SJCRH30 (cell line): ENCODE measurements at regions not wholly inside any gene's neighbourhood (a gene's known extent, or its start where the extent isn't known, plus 50 kb on each side); places are given as distances from the start of the nearest gene placed in this dataset.
A peak's percentile ranks its signal among the peaks of the same experiment; 100 is the strongest.

Experiments
- DNase-seq, 2 experiments: peaks; one replicate each; pipeline ENCODE4 v3.0.0-alpha.2; 2015 to 2020
- H3K27ac ChIP-seq: fragments of 250-450 bp; sonication (Bioruptor Pico); 2 replicates; pipeline ENCODE4 v1.5.1; 2020; ENCODE audit warnings: mild to moderate bottlenecking, moderate library complexity
- H3K27me3 ChIP-seq: fragments of 250-450 bp; sonication (Bioruptor Pico); 2 replicates; pipeline ENCODE4 v1.5.1; 2020; ENCODE audit warnings: mild to moderate bottlenecking, moderate library complexity
- H3K36me3 ChIP-seq: fragments of 250-450 bp; sonication (Bioruptor Pico); 2 replicates; pipeline ENCODE4 v1.5.1; 2020; ENCODE audit warnings: mild to moderate bottlenecking, moderate library complexity
- H3K4me1 ChIP-seq: fragments of 250-450 bp; sonication (Bioruptor Pico); 2 replicates; pipeline ENCODE4 v1.5.1; 2020; ENCODE audit warnings: mild to moderate bottlenecking, moderate library complexity
- H3K4me3 ChIP-seq: fragments of 250-450 bp; sonication (Bioruptor Pico); 2 replicates; pipeline ENCODE4 v1.5.1; 2020; ENCODE audit warnings: mild to moderate bottlenecking, moderate library complexity
- H3K9me3 ChIP-seq: fragments of 250-450 bp; sonication (Bioruptor Pico); replicated peaks from 2 replicates; pipeline ENCODE4 v1.5.1; 2020; ENCODE audit warnings: mild to moderate bottlenecking, moderate library complexity

- no peaks in the 10 kb centered on the region for H3K36me3 ChIP-seq
- no peak overlapping the region for H3K27ac ChIP-seq
- DNase-seq, result no peak
- no peaks in the 10 kb centered on the region for H3K27me3 ChIP-seq
- H3K9me3 ChIP-seq, result no peaks in the 10 kb centered on the region
- no peaks in the 10 kb centered on the region for H3K4me1 ChIP-seq
- H3K4me3 ChIP-seq, result no peak overlapping the region
Observed at GRCh38 chr18:56353663-56354260, 284.6 kb downstream of the TXNL1 start.

- H3K27ac ChIP-seq, result no peak overlapping the region
- H3K4me3 ChIP-seq, result no peak overlapping the region
- no peaks in the 10 kb centered on the region for H3K9me3 ChIP-seq
- H3K36me3 ChIP-seq, result no peaks in the 10 kb centered on the region
- DNase-seq, result no peak
- no peaks in the 10 kb centered on the region for H3K27me3 ChIP-seq
- no peaks in the 10 kb centered on the region for H3K4me1 ChIP-seq
Observed at GRCh38 chr18:56351911-56352500, 286.4 kb downstream of the TXNL1 start.

- DNase-seq, result no peak
- no peak overlapping the region for H3K27ac ChIP-seq
Observed at GRCh38 chr18:56337507-56337906, 300.9 kb downstream of the TXNL1 start.

GRCh38 chr18:56333839-56334238, 304.6 kb downstream of the TXNL1 start:
- no peak for DNase-seq
- no peaks in the 10 kb centered on the region for H3K4me1 ChIP-seq

More at GRCh38 chr18:56337507-56337906, 300.9 kb downstream of the TXNL1 start:
- no peaks in the 10 kb centered on the region for H3K9me3 ChIP-seq
- no peaks in the 10 kb centered on the region for H3K4me1 ChIP-seq
- H3K27me3 ChIP-seq, result no peaks in the 10 kb centered on the region
- H3K36me3 ChIP-seq, result no peaks in the 10 kb centered on the region
- no peak overlapping the region for H3K4me3 ChIP-seq

GRCh38 chr18:56333146-56333545, 305.2 kb downstream of the TXNL1 start:
- Histone ChIP-seq H3K36me3 (no peaks in the 10 kb centered on the region), H3K27ac (no peak overlapping the region), H3K27me3 (no peaks in the 10 kb centered on the region), H3K4me1 (no peaks in the 10 kb centered on the region), H3K4me3 (no peak overlapping the region), H3K9me3 (no peaks in the 10 kb centered on the region)
- no peak for DNase-seq

More at GRCh38 chr18:56333839-56334238, 304.6 kb downstream of the TXNL1 start:
- no peaks in the 10 kb centered on the region for H3K27me3 ChIP-seq
- H3K36me3 ChIP-seq, result no peaks in the 10 kb centered on the region
- H3K4me3 ChIP-seq, result no peak overlapping the region
- H3K9me3 ChIP-seq, result no peaks in the 10 kb centered on the region
- no peak overlapping the region for H3K27ac ChIP-seq

GRCh38 chr18:56332371-56332770, 306.0 kb downstream of the TXNL1 start:
- no peaks in the 10 kb centered on the region for H3K36me3 ChIP-seq
- DNase-seq, result no peak
- no peaks in the 10 kb centered on the region for H3K27me3 ChIP-seq
- no peak overlapping the region for H3K27ac ChIP-seq
- no peaks in the 10 kb centered on the region for H3K9me3 ChIP-seq
- H3K4me3 ChIP-seq, result no peak overlapping the region
- no peaks in the 10 kb centered on the region for H3K4me1 ChIP-seq

- H3K36me3 ChIP-seq, result no peaks in the 10 kb centered on the region
- no peak for DNase-seq
- no peaks in the 10 kb centered on the region for H3K27me3 ChIP-seq
- no peak overlapping the region for H3K4me3 ChIP-seq
- H3K27ac ChIP-seq, result no peak overlapping the region
- H3K9me3 ChIP-seq, result no peaks in the 10 kb centered on the region
- no peaks in the 10 kb centered on the region for H3K4me1 ChIP-seq
Observed at GRCh38 chr18:56330366-56331110, 307.9 kb downstream of the TXNL1 start.

GRCh38 chr18:56329536-56329935, 308.9 kb downstream of the TXNL1 start:
- DNase-seq, result no peak
- H3K27me3 ChIP-seq, result no peaks in the 10 kb centered on the region

GRCh38 chr18:56327191-56327885, 311.1 kb downstream of the TXNL1 start:
- no peaks in the 10 kb centered on the region for H3K9me3 ChIP-seq
- DNase-seq, result no peak
- no peak overlapping the region for H3K27ac ChIP-seq
- H3K27me3 ChIP-seq, result no peaks in the 10 kb centered on the region
- H3K4me3 ChIP-seq, result no peak overlapping the region
- H3K36me3 ChIP-seq, result no peaks in the 10 kb centered on the region
- no peaks in the 10 kb centered on the region for H3K4me1 ChIP-seq

More at GRCh38 chr18:56329536-56329935, 308.9 kb downstream of the TXNL1 start:
- Histone ChIP-seq H3K36me3 (no peaks in the 10 kb centered on the region), H3K27ac (no peak overlapping the region), H3K9me3 (no peaks in the 10 kb centered on the region), H3K4me3 (no peak overlapping the region), H3K4me1 (no peaks in the 10 kb centered on the region)

GRCh38 chr18:56326336-56327072, 311.9 kb downstream of the TXNL1 start:
- Histone ChIP-seq H3K27ac (no peak overlapping the region), H3K4me3 (no peak overlapping the region), H3K36me3 (no peaks in the 10 kb centered on the region), H3K9me3 (no peaks in the 10 kb centered on the region), H3K4me1 (no peaks in the 10 kb centered on the region), H3K27me3 (no peaks in the 10 kb centered on the region)
- DNase-seq, result no peak

GRCh38 chr18:56323673-56324072, 314.7 kb downstream of the TXNL1 start:
- Histone ChIP-seq H3K36me3 (no peaks in the 10 kb centered on the region), H3K27me3 (no peaks in the 10 kb centered on the region), H3K27ac (no peak overlapping the region), H3K9me3 (no peaks in the 10 kb centered on the region), H3K4me3 (no peak overlapping the region), H3K4me1 (no peaks in the 10 kb centered on the region)
- no peak for DNase-seq

- no peaks in the 10 kb centered on the region for H3K27me3 ChIP-seq
- no peak overlapping the region for H3K27ac ChIP-seq
- no peaks in the 10 kb centered on the region for H3K9me3 ChIP-seq
- H3K4me1 ChIP-seq, result no peaks in the 10 kb centered on the region
- no peak overlapping the region for H3K4me3 ChIP-seq
- peak; percentile 52 to 61 for DNase-seq
- no peaks in the 10 kb centered on the region for H3K36me3 ChIP-seq
Observed at GRCh38 chr18:56322406-56322805, 316.0 kb downstream of the TXNL1 start.

- H3K27me3 ChIP-seq, result no peaks in the 10 kb centered on the region
- H3K9me3 ChIP-seq, result no peaks in the 10 kb centered on the region
- no peak overlapping the region for H3K4me3 ChIP-seq
- no peak overlapping the region for H3K27ac ChIP-seq
- no peaks in the 10 kb centered on the region for H3K4me1 ChIP-seq
- no peaks in the 10 kb centered on the region for H3K36me3 ChIP-seq
- DNase-seq, result peak; percentile 23 to 53
Observed at GRCh38 chr18:56321470-56321869, 316.9 kb downstream of the TXNL1 start.

GRCh38 chr18:56319953-56320352, 318.4 kb downstream of the TXNL1 start:
- Histone ChIP-seq H3K4me3 (no peak overlapping the region), H3K27me3 (no peaks in the 10 kb centered on the region), H3K36me3 (no peaks in the 10 kb centered on the region), H3K9me3 (no peaks in the 10 kb centered on the region), H3K4me1 (no peaks in the 10 kb centered on the region), H3K27ac (no peak overlapping the region)
- DNase-seq, result no peak
